ENCODE measurements at regions not wholly inside any gene's neighbourhood (a gene's known extent, or its start where the extent isn't known, plus 50 kb on each side); places are given as distances from the start of the nearest gene placed in this dataset.

GRCh38 chr4:45284400-45285085, 558.2 kb upstream of the GNPDA2 start:
- TF ChIP-seq CTCF (IDR thresholded peaks at IDR 0.05): no peak
- no peak for TF ChIP-seq POLR2A (IDR thresholded peaks at IDR 0.05)
